ENCODE measurements at regions not wholly inside any gene's neighbourhood (a gene's known extent, or its start where the extent isn't known, plus 50 kb on each side); places are given as distances from the start of the nearest gene placed in this dataset.

DNA sequence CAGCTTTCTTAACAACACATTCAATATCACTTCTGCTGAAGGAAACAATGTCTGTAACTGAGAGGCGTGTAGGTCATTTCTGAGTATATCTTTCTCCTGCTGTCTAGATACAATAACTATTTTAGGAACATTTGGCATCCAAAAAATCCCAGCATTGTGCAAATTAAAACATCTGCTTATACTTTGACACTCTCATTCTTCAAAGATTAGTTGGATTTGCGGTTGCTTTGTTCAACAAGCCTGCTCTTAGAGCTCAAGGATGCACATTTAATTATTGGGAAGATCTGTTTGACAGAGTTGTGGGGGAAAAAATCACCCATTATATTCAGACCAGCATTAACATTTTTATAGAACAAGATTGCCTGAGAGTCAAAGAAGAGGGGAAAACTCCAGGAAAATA, 449.5 kb upstream of the HNRNPA3 start:
- no peak for FAIRE-seq
- peaks cover 0 to 9% of the 10 kb centered on the region in 2 experiments; a peak in 2 of 5 replicates for H3K27me3 ChIP-seq (ENCODE audit: control insufficient read depth in 1 of 2, insufficient read depth in 2 of 2, low read length in 2 of 2)

GRCh38 chr2:176763851-176764404, 448.7 kb upstream of the HNRNPA3 start:
- POLR2A ChIA-PET: no interaction called here

More for the DNA sequence above, 449.5 kb upstream of the HNRNPA3 start:
- Histone ChIP-seq H3K4me1 (ENCODE audit: insufficient read depth, low read length) (no peaks in the 10 kb centered on the region), H3K36me3 (replicated peaks in 1 of 2; ENCODE audit: control insufficient read depth in 1 of 2, insufficient read depth in 2 of 2, low read length in 2 of 2) (no peaks in the 10 kb centered on the region), H4K20me1 (ENCODE audit: insufficient read depth, low read length) (no peaks in the 10 kb centered on the region), H3K27ac (ENCODE audit: extremely low read length, insufficient read depth, low read length) (no peak overlapping the region), H3K4me3 (replicated peaks in 1 of 3; ENCODE audit: insufficient read depth in 1 of 3, low read depth in 2 of 3, low read length in 3 of 3) (no peak overlapping the region), H3K9me3 (ENCODE audit: low read length) (no peaks in the 10 kb centered on the region), H3K79me2 (ENCODE audit: insufficient read depth, low read length) (no peaks in the 10 kb centered on the region), H2AFZ (ENCODE audit: low read length) (no peak overlapping the region), H3K9ac (ENCODE audit: insufficient read depth, low read depth, low read length) (no peak overlapping the region), H3K4me2 (ENCODE audit: low read depth, low read length) (no peak overlapping the region)
- in situ Hi-C loops (cut with HindIII; ENCODE audit: extremely low pct_ligation_motif_present, low pct_unique_long_range_greater_than_20kb) (no loop called here), intact Hi-C loops (cut with micrococcal nuclease; ENCODE audit: unreplicated experiment) (no loop called here)
- TF ChIP-seq KDM5B (CRISPR knock-in tag; IDR thresholded peaks at IDR 0.05; ENCODE audit: borderline replicate concordance) (no peak), JDP2 (CRISPR knock-in tag; IDR thresholded peaks at IDR 0.05; ENCODE audit: borderline replicate concordance) (no peak), ZNF383 (CRISPR knock-in tag; IDR thresholded peaks at IDR 0.05; ENCODE audit: borderline replicate concordance) (no peak), ELF3 (CRISPR knock-in tag; IDR thresholded peaks at IDR 0.05) (no peak), ISL2 (CRISPR knock-in tag; IDR thresholded peaks at IDR 0.05) (no peak), HOXA9 (CRISPR knock-in tag; IDR thresholded peaks at IDR 0.05; ENCODE audit: borderline replicate concordance) (no peak), EHMT2 (IDR thresholded peaks at IDR 0.05; ENCODE audit: borderline replicate concordance, low read depth, low read length) (no peak), ZMAT5 (CRISPR knock-in tag; IDR thresholded peaks at IDR 0.05; ENCODE audit: borderline replicate concordance, low read depth) (no peak), ZNF253 (CRISPR knock-in tag; IDR thresholded peaks at IDR 0.05; ENCODE audit: borderline replicate concordance) (no peak), CCAR2 (optimal IDR thresholded peaks at IDR 0.05; ENCODE audit: low read depth, low read length) (no peak), ZNF292 (CRISPR knock-in tag; IDR thresholded peaks at IDR 0.05; ENCODE audit: borderline replicate concordance, low read depth) (no peak), FOXC1 (CRISPR knock-in tag; IDR thresholded peaks at IDR 0.05; ENCODE audit: borderline replicate concordance) (no peak), U2AF1 (optimal IDR thresholded peaks at IDR 0.05; ENCODE audit: low read depth, low read length) (no peak), ESRRA (CRISPR knock-in tag; IDR thresholded peaks at IDR 0.05; ENCODE audit: low read depth) (no peak), KLF15 (CRISPR knock-in tag; IDR thresholded peaks at IDR 0.05; ENCODE audit: borderline replicate concordance) (no peak)
- no peak for DNase-seq (ENCODE audit: low spot score)
- WGBS (ENCODE audit: low lambda C conversion rate): 1% methylated on average over 2 of the region's 2 CpGs
- ChIA-PET CTCF (ENCODE audit: low intra/inter-chr PET ratio, low total read pairs) (no interaction called here), POLR2A (no interaction called here)
- no peak for ATAC-seq
- no TSS peak for BruUV-seq (replicated peaks)

More at GRCh38 chr2:176763851-176764404, 448.7 kb upstream of the HNRNPA3 start:
- Histone ChIP-seq H3K36me3 (replicated peaks in 1 of 2; ENCODE audit: control insufficient read depth in 1 of 2, insufficient read depth in 2 of 2, low read length in 2 of 2) (no peaks in the 10 kb centered on the region), H3K4me2 (ENCODE audit: low read depth, low read length) (no peak overlapping the region), H3K4me1 (ENCODE audit: insufficient read depth, low read length) (no peaks in the 10 kb centered on the region), H3K9me3 (ENCODE audit: low read length) (no peaks in the 10 kb centered on the region), H4K20me1 (ENCODE audit: insufficient read depth, low read length) (no peaks in the 10 kb centered on the region), H3K27ac (ENCODE audit: extremely low read length, insufficient read depth, low read length) (no peak overlapping the region), H3K9ac (ENCODE audit: insufficient read depth, low read depth, low read length) (no peak overlapping the region), H2AFZ (ENCODE audit: low read length) (no peak overlapping the region), H3K27me3 (ENCODE audit: control insufficient read depth in 1 of 2, insufficient read depth in 2 of 2, low read length in 2 of 2) (peaks cover 0 to 13% of the 10 kb centered on the region in 2 experiments; a peak in 2 of 5 replicates), H3K4me3 (replicated peaks in 1 of 3; ENCODE audit: insufficient read depth in 1 of 3, low read depth in 2 of 3, low read length in 3 of 3) (no peak overlapping the region), H3K79me2 (ENCODE audit: insufficient read depth, low read length) (no peaks in the 10 kb centered on the region)
- ATAC-seq: no peak
- TF ChIP-seq, protein P1, sequence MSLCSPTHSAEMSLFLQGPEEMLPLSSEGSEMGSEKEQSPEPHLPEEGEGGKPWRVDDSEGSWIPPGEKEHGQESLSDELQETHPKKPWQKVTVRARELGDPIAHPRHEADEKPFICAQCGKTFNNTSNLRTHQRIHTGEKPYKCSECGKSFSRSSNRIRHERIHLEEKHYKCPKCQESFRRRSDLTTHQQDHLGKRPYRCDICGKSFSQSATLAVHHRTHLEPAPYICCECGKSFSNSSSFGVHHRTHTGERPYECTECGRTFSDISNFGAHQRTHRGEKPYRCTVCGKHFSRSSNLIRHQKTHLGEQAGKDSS (CRISPR knock-in tag; IDR thresholded peaks at IDR 0.05; ENCODE audit: borderline replicate concordance, low read depth): no peak
- DNase-seq (ENCODE audit: low spot score): no peak
- intact Hi-C loops (cut with micrococcal nuclease; ENCODE audit: unreplicated experiment): no loop called here
- FAIRE-seq: no peak
- CTCF ChIA-PET (ENCODE audit: low intra/inter-chr PET ratio, low total read pairs): no interaction called here
- WGBS (ENCODE audit: low lambda C conversion rate): under 1% methylated on average over 7 of the region's 7 CpGs
- in situ Hi-C loops (cut with HindIII; ENCODE audit: extremely low pct_ligation_motif_present, low pct_unique_long_range_greater_than_20kb): no loop called here
- BruUV-seq (replicated peaks): no TSS peak

Measured in HepG2 (cell line).